ENCODE measurements at regions not wholly inside any gene's neighbourhood (a gene's known extent, or its start where the extent isn't known, plus 50 kb on each side); places are given as distances from the start of the nearest gene placed in this dataset.

DNA sequence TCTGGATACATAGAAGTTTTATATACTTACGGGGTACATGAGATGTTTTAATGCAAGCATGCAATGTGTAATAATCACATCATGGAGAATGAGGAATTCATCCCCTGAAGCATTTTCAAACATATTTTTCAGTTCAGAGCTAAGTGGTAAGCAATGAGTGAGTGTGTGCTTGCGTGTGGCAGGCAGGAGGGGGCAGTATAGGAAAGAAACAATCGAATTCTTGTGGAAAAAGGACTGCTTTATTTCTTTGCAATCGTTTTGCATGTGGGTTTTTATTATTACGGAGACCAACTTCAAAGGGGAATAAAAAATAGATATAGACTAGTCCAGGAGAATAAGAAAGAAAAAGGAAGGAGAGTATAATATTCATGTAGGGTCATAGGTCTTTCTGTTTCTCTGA is 271.6 kb downstream of the CHL1 start:
- H3K9me3 ChIP-seq (ENCODE audit: severe bottlenecking) = no peaks in the 10 kb centered on the region
- DNase-seq (ENCODE audit: low spot score) = no peak
- H3K4me1 ChIP-seq (ENCODE audit: insufficient read depth, poor library complexity, severe bottlenecking) = no peaks in the 10 kb centered on the region
- no peak for ATAC-seq (ENCODE audit: low read depth)
- no peak overlapping the region for H3K4me3 ChIP-seq (ENCODE audit: severe bottlenecking)
- TF ChIP-seq, protein P1, sequence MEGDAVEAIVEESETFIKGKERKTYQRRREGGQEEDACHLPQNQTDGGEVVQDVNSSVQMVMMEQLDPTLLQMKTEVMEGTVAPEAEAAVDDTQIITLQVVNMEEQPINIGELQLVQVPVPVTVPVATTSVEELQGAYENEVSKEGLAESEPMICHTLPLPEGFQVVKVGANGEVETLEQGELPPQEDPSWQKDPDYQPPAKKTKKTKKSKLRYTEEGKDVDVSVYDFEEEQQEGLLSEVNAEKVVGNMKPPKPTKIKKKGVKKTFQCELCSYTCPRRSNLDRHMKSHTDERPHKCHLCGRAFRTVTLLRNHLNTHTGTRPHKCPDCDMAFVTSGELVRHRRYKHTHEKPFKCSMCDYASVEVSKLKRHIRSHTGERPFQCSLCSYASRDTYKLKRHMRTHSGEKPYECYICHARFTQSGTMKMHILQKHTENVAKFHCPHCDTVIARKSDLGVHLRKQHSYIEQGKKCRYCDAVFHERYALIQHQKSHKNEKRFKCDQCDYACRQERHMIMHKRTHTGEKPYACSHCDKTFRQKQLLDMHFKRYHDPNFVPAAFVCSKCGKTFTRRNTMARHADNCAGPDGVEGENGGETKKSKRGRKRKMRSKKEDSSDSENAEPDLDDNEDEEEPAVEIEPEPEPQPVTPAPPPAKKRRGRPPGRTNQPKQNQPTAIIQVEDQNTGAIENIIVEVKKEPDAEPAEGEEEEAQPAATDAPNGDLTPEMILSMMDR (IDR thresholded peaks at IDR 0.05; ENCODE audit: poor library complexity, severe bottlenecking) = peak; percentile 33
- H3K36me3 ChIP-seq (ENCODE audit: low read depth) = no peaks in the 10 kb centered on the region
- H3K27ac ChIP-seq (ENCODE audit: poor library complexity, severe bottlenecking) = no peak overlapping the region
- no peaks in the 10 kb centered on the region for H3K27me3 ChIP-seq (ENCODE audit: insufficient read depth, poor library complexity, severe bottlenecking)

DNA sequence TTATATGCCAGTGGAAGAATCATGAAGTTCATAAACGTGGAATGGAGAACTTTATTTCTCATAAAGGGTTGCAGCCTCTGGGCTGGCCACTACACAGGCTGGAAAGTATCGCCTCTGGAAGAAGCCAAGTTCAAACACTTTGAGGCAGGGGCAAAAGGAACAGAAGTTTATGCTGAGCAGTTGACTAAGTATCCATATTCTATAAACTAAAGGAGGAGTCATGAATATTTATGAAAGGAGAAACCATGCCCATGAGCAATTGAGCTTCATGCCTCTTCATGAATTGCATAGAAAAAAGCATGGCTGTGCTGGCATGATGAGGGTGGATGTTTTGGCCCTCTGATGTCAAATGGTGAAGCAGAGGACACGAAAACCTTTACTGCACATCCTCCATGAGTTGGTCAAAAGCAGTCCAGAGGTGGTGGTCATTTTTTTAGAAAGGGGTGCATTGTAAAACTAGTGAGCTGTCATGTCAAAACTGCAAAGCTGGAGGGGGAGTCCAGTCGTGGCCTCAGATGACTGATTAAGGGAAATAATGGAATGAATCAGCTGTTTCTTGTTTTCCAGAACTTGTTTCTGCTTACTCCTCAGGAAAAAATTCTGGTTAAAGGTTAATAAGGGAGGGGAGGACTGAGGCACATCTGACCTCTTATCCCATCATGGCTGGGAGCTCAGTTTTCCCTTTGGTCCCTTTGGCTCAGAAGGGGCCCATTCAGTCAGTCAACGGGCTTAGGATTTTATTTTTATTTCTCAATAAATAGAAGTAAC is 276.7 kb downstream of the CHL1 start:
- ATAC-seq (ENCODE audit: low read depth) = no peak

DNA sequence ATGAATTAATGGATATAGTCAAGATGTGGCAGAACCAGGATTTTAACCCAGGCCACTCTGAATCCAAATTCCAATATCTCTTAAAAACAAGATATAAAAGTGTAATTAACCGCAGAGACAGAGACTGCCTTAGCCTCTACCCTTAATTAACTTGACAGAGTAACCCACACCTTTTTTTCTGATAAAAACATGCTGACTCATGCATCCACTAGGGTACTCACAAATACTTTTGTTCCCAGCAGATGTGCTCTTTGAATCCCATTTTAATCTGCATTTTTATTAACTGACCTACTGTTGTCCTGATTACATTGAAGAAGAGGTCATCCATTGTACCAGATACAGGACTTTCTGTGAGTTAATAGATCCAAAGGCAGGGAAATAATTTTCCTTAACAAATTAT is 278.3 kb downstream of the CHL1 start:
- H3K4me3 ChIP-seq (ENCODE audit: severe bottlenecking) = no peak overlapping the region
- TF ChIP-seq, protein P1 (IDR thresholded peaks at IDR 0.05; ENCODE audit: poor library complexity, severe bottlenecking) = no peak
- no peak for ATAC-seq (ENCODE audit: low read depth)
- no peaks in the 10 kb centered on the region for H3K4me1 ChIP-seq (ENCODE audit: insufficient read depth, poor library complexity, severe bottlenecking)
- DNase-seq (ENCODE audit: low spot score) = no peak
- no peaks in the 10 kb centered on the region for H3K9me3 ChIP-seq (ENCODE audit: severe bottlenecking)
- no peaks in the 10 kb centered on the region for H3K27me3 ChIP-seq (ENCODE audit: insufficient read depth, poor library complexity, severe bottlenecking)
- H3K36me3 ChIP-seq (ENCODE audit: low read depth) = no peaks in the 10 kb centered on the region
- no peak overlapping the region for H3K27ac ChIP-seq (ENCODE audit: poor library complexity, severe bottlenecking)

More for the DNA sequence above, 276.7 kb downstream of the CHL1 start:
- H3K4me3 ChIP-seq (ENCODE audit: severe bottlenecking) = no peak overlapping the region
- H3K9me3 ChIP-seq (ENCODE audit: severe bottlenecking) = no peaks in the 10 kb centered on the region
- H3K27ac ChIP-seq (ENCODE audit: poor library complexity, severe bottlenecking) = no peak overlapping the region
- TF ChIP-seq, protein P1 (IDR thresholded peaks at IDR 0.05; ENCODE audit: poor library complexity, severe bottlenecking) = no peak
- H3K36me3 ChIP-seq (ENCODE audit: low read depth) = no peaks in the 10 kb centered on the region
- no peak for DNase-seq (ENCODE audit: low spot score)
- no peaks in the 10 kb centered on the region for H3K4me1 ChIP-seq (ENCODE audit: insufficient read depth, poor library complexity, severe bottlenecking)
- no peaks in the 10 kb centered on the region for H3K27me3 ChIP-seq (ENCODE audit: insufficient read depth, poor library complexity, severe bottlenecking)

DNA sequence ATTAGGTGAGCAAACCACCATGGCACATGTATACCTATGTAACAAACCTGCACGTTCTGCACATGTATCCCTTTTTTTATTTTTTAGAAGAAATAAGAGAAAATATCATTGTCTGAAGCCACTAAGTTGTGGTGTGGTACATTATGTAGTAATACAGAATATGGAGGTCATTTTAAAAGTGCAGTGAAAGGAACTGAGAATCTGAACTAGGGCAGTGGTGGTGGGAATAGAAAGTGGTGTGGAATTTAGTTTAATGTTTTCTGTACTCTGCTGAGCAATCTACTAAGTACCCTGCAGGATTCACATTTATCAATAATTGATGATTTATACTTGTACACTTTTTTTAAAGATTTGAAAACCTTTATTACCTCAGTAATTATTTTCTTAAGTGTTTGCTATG is 283.5 kb downstream of the CHL1 start:
- no peaks in the 10 kb centered on the region for H3K27me3 ChIP-seq (ENCODE audit: insufficient read depth, poor library complexity, severe bottlenecking)
- no peak for ATAC-seq (ENCODE audit: low read depth)
- no peaks in the 10 kb centered on the region for H3K36me3 ChIP-seq (ENCODE audit: low read depth)
- no peak for DNase-seq (ENCODE audit: low spot score)
- TF ChIP-seq, protein P1 (IDR thresholded peaks at IDR 0.05; ENCODE audit: poor library complexity, severe bottlenecking) = no peak
- no peaks in the 10 kb centered on the region for H3K9me3 ChIP-seq (ENCODE audit: severe bottlenecking)
- H3K4me3 ChIP-seq (ENCODE audit: severe bottlenecking) = no peak overlapping the region
- H3K4me1 ChIP-seq (ENCODE audit: insufficient read depth, poor library complexity, severe bottlenecking) = no peaks in the 10 kb centered on the region
- no peak overlapping the region for H3K27ac ChIP-seq (ENCODE audit: poor library complexity, severe bottlenecking)

DNA sequence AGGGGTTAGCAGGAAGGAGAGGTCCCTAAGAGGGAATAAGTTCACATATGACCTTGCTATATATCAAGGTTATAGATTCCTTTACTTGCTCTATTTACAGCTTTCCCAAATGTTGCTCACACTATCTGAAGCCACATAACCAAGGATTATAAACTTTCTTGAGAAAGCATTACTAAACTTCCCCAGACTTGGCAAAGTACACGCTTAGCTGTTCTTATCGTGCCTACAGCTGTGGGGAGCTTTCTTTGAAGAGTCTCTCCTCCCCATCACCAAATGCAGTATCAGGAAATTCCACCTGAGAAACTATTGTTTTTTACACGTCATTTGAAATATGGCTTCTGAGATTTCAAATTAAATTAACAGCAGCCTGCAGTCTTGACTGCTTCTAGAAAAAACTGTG is 284.5 kb downstream of the CHL1 start:
- Histone ChIP-seq H3K27ac (ENCODE audit: poor library complexity, severe bottlenecking) (no peak overlapping the region), H3K4me3 (ENCODE audit: severe bottlenecking) (no peak overlapping the region), H3K36me3 (ENCODE audit: low read depth) (no peaks in the 10 kb centered on the region), H3K27me3 (ENCODE audit: insufficient read depth, poor library complexity, severe bottlenecking) (no peaks in the 10 kb centered on the region), H3K4me1 (ENCODE audit: insufficient read depth, poor library complexity, severe bottlenecking) (no peaks in the 10 kb centered on the region), H3K9me3 (ENCODE audit: severe bottlenecking) (no peaks in the 10 kb centered on the region)
- no peak for DNase-seq (ENCODE audit: low spot score)
- TF ChIP-seq, protein P1 (IDR thresholded peaks at IDR 0.05; ENCODE audit: poor library complexity, severe bottlenecking) = no peak
- ATAC-seq (ENCODE audit: low read depth) = no peak

Measured in RWPE2 (cell line).